Astrocyte (in vitro differentiated cells and primary cell): ENCODE measurements at regions not wholly inside any gene's neighbourhood (a gene's known extent, or its start where the extent isn't known, plus 50 kb on each side); places are given as distances from the start of the nearest gene placed in this dataset.

Experiments used
- EZH2 ChIP-seq: IDR thresholded peaks from 2 replicates; pipeline ENCODE4 v1.6.1; 2012; ENCODE audit warnings: mild to moderate bottlenecking, low read length, inconsistent platforms; ENCODE audit not compliant: insufficient read depth
- TF ChIP-seq, protein P1 (sequence below): IDR thresholded peaks from 2 replicates; pipeline ENCODE4 v1.5.1; 2011; ENCODE audit warnings: low read depth, mild to moderate bottlenecking, inconsistent platforms, low read length, moderate library complexity; ENCODE audit not compliant: insufficient read depth

DNA sequence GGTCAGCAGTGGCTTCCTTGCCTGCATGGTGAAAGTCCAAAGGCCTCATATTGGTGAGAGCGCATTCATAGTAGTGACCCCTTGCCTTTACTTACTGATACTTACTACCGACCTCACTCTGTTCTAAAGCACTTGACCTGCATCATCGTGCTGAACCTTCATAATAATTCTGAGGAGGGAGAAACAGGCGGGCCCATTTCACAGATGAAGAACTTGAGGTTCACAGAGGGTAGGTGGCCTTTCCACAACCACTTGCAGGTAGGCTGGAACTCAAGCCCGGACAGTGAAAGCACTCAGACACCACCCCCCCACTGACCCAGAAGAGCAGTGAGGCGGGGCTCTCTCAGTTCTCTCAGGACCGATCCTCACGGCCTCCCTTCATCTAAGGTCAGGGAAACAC lies 149.4 kb upstream of the CHST15 start:
- TF ChIP-seq, protein P1, sequence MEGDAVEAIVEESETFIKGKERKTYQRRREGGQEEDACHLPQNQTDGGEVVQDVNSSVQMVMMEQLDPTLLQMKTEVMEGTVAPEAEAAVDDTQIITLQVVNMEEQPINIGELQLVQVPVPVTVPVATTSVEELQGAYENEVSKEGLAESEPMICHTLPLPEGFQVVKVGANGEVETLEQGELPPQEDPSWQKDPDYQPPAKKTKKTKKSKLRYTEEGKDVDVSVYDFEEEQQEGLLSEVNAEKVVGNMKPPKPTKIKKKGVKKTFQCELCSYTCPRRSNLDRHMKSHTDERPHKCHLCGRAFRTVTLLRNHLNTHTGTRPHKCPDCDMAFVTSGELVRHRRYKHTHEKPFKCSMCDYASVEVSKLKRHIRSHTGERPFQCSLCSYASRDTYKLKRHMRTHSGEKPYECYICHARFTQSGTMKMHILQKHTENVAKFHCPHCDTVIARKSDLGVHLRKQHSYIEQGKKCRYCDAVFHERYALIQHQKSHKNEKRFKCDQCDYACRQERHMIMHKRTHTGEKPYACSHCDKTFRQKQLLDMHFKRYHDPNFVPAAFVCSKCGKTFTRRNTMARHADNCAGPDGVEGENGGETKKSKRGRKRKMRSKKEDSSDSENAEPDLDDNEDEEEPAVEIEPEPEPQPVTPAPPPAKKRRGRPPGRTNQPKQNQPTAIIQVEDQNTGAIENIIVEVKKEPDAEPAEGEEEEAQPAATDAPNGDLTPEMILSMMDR = no peak
- no peak for TF ChIP-seq EZH2
